HG02610 (cell line): ENCODE measurements at regions not wholly inside any gene's neighbourhood (a gene's known extent, or its start where the extent isn't known, plus 50 kb on each side); places are given as distances from the start of the nearest gene placed in this dataset.
"Not testable (repeated sequence)": the region's sequence is repeated elsewhere in the genome, so short reads cannot be mapped to it uniquely, and the experiment has no call there.

Experiments
- ATAC-seq: cut with Tn5 transposase; IDR thresholded peaks from one replicate; pipeline ENCODE4 v1.9.1; 2021; ENCODE audit warnings: mild to moderate bottlenecking, moderate library complexity; ENCODE audit not compliant: unreplicated experiment

GRCh38 chr4:79266136-79266535 is 59.7 kb downstream of the NAA11 start:
- no peak for ATAC-seq

- ATAC-seq = no peak
Measured at GRCh38 chr4:79259242-79259641, 66.6 kb downstream of the NAA11 start.

GRCh38 chr4:79258614-79259176 is 67.2 kb downstream of the NAA11 start:
- no peak for ATAC-seq

GRCh38 chr4:79257953-79258613 is 67.8 kb downstream of the NAA11 start:
- no peak for ATAC-seq

- no peak for ATAC-seq
Measured at GRCh38 chr4:79255793-79256192, 70.1 kb downstream of the NAA11 start.

- ATAC-seq = no peak
Measured at GRCh38 chr4:79253924-79254323, 71.9 kb downstream of the NAA11 start.

- no peak for ATAC-seq
Measured at GRCh38 chr4:79253168-79253567, 72.7 kb downstream of the NAA11 start.

- ATAC-seq = no peak
Measured at GRCh38 chr4:79250887-79251286, 75.0 kb downstream of the NAA11 start.

GRCh38 chr4:79249881-79250503 is 75.9 kb downstream of the NAA11 start:
- no peak for ATAC-seq

GRCh38 chr4:79248610-79249009 is 77.3 kb downstream of the NAA11 start:
- no peak for ATAC-seq

GRCh38 chr4:79247695-79248394 is 78.0 kb downstream of the NAA11 start:
- ATAC-seq = no peak

- ATAC-seq = not testable (repeated sequence)
Measured at GRCh38 chr4:79245200-79245940, 80.5 kb downstream of the NAA11 start.

- no peak for ATAC-seq
Measured at GRCh38 chr4:79241846-79242245, 84.0 kb downstream of the NAA11 start.

- ATAC-seq = no peak
Measured at GRCh38 chr4:79237851-79238250, 88.0 kb downstream of the NAA11 start.

- no peak for ATAC-seq
Measured at GRCh38 chr4:79236785-79237184, 89.1 kb downstream of the NAA11 start.

GRCh38 chr4:79235095-79235494 is 90.8 kb downstream of the NAA11 start:
- no peak for ATAC-seq

GRCh38 chr4:79233820-79234219 is 92.0 kb downstream of the NAA11 start:
- no peak for ATAC-seq

GRCh38 chr4:79232540-79232939 is 93.3 kb downstream of the NAA11 start:
- ATAC-seq = no peak

- ATAC-seq = no peak
Measured at GRCh38 chr4:79227860-79228259, 98.0 kb downstream of the NAA11 start.

GRCh38 chr4:79225360-79225759 is 100.5 kb downstream of the NAA11 start:
- no peak for ATAC-seq

- no peak for ATAC-seq
Measured at GRCh38 chr4:79224777-79225104, 101.1 kb downstream of the NAA11 start.
